WTC11 (cell line): ENCODE measurements at regions not wholly inside any gene's neighbourhood (a gene's known extent, or its start where the extent isn't known, plus 50 kb on each side); places are given as distances from the start of the nearest gene placed in this dataset.

Experiments used
- ATAC-seq: fragments of 200-7000 bp; cut with Tn5 transposase; 2 replicates; pipeline ENCODE4 v1.10.0; 2021; ENCODE audit warnings: mild to moderate bottlenecking, moderate library complexity
- CTCF ChIA-PET: fragments of 300-600 bp; sonication (Branson Sonifier 250); formaldehyde crosslinking; loops from one replicate; lab custom pipeline; 2021; ENCODE audit warnings: antibody characterized with exemption; lab: Charles Lee
- POLR2A ChIA-PET: fragments of 350-600 bp; sonication (Branson Sonifier 250); formaldehyde crosslinking; loops from one replicate; lab custom pipeline; 2021; ENCODE audit warnings: antibody characterized with exemption; lab: Charles Lee
- DNase-seq: peaks from one replicate; pipeline ENCODE4 v3.0.0; 2021; ENCODE audit warnings: low spot score
- H3K27ac Mint-ChIP-seq: 2 replicates; pipeline ENCODE4 v1.8.0; 2021; ENCODE audit warnings: mixed read lengths
- H3K27me3 Mint-ChIP-seq: 2 replicates; pipeline ENCODE4 v1.8.0; 2021; ENCODE audit warnings: low read depth, mild to moderate bottlenecking, moderate library complexity, mixed read lengths
- H3K36me3 Mint-ChIP-seq: 2 replicates; pipeline ENCODE4 v1.8.0; 2021; ENCODE audit warnings: mixed read lengths
- H3K4me1 Mint-ChIP-seq: 2 replicates; pipeline ENCODE4 v1.8.0; 2022; ENCODE audit warnings: mixed read lengths
- H3K4me3 Mint-ChIP-seq: 2 replicates; pipeline ENCODE4 v1.8.0; 2021; ENCODE audit warnings: mild to moderate bottlenecking, moderate library complexity, mixed read lengths
- H3K9me3 Mint-ChIP-seq: 2 replicates; pipeline ENCODE4 v1.8.0; 2021; ENCODE audit warnings: mixed read lengths
- AR ChIP-seq: fragments of 250-450 bp; sonication (Bioruptor Pico); IDR thresholded peaks from 2 replicates; pipeline ENCODE4 v1.9.0; 2021; ENCODE audit warnings: mild to moderate bottlenecking
- ARID4B ChIP-seq: sonication (generic); formaldehyde crosslinking; IDR thresholded peaks from 2 replicates; pipeline ENCODE4 v1.8.0; 2023; ENCODE audit warnings: missing genetic modification reagents, mild to moderate bottlenecking, borderline replicate concordance
- CBFB ChIP-seq: sonication (generic); formaldehyde crosslinking; IDR thresholded peaks from 2 replicates; pipeline ENCODE4 v1.8.1; 2022; ENCODE audit warnings: mild to moderate bottlenecking, low read depth, missing genetic modification reagents
- CREM ChIP-seq: sonication (generic); formaldehyde crosslinking; IDR thresholded peaks from 2 replicates; pipeline ENCODE4 v1.8.1; 2022; ENCODE audit warnings: mild to moderate bottlenecking, missing genetic modification reagents, moderate library complexity
- EMX1 ChIP-seq: fragments of 250-450 bp; sonication (Bioruptor Pico); IDR thresholded peaks from 2 replicates; pipeline ENCODE4 v1.8.0; 2021; ENCODE audit warnings: mild to moderate bottlenecking
- ETV6 ChIP-seq: sonication (generic); formaldehyde crosslinking; IDR thresholded peaks from 2 replicates; pipeline ENCODE4 v1.8.1; 2022; ENCODE audit warnings: mild to moderate bottlenecking, missing genetic modification reagents
- FOXJ3 ChIP-seq: sonication (generic); formaldehyde crosslinking; IDR thresholded peaks from 2 replicates; pipeline ENCODE4 v1.9.0; 2021; ENCODE audit warnings: missing genetic modification reagents, mild to moderate bottlenecking, borderline replicate concordance
- GABPB1 ChIP-seq: sonication (generic); formaldehyde crosslinking; IDR thresholded peaks from 2 replicates; pipeline ENCODE4 v1.8.1; 2023; ENCODE audit warnings: mild to moderate bottlenecking, missing genetic modification reagents
- GRHL2 ChIP-seq: fragments of 250-450 bp; sonication (Bioruptor Pico); IDR thresholded peaks from 2 replicates; pipeline ENCODE4 v1.8.0; 2022; ENCODE audit warnings: mild to moderate bottlenecking, moderate library complexity; ENCODE audit not compliant: insufficient replicate concordance, severe bottlenecking
- HMGA2 ChIP-seq: fragments of 250-450 bp; sonication (Bioruptor Pico); IDR thresholded peaks from 2 replicates; pipeline ENCODE4 v1.4.0; 2021; ENCODE audit warnings: mild to moderate bottlenecking, moderate library complexity
- MAX ChIP-seq: sonication (generic); formaldehyde crosslinking; IDR thresholded peaks from 2 replicates; pipeline ENCODE4 v1.8.0; 2022; ENCODE audit warnings: mild to moderate bottlenecking, missing genetic modification reagents
- NFYB ChIP-seq: sonication (generic); formaldehyde crosslinking; conservative IDR thresholded peaks from 2 replicates; pipeline ENCODE4 v1.8.0; 2022; ENCODE audit warnings: low read depth, missing genetic modification reagents
- SMAD3 ChIP-seq: sonication (generic); formaldehyde crosslinking; IDR thresholded peaks from 2 replicates; pipeline ENCODE4 v1.8.0; 2022; ENCODE audit warnings: missing genetic modification reagents, mild to moderate bottlenecking, borderline replicate concordance
- SOX15 ChIP-seq: fragments of 250-450 bp; sonication (Bioruptor Pico); IDR thresholded peaks from 2 replicates; pipeline ENCODE4 v1.9.0; 2021; ENCODE audit warnings: mild to moderate bottlenecking
- TCF7 ChIP-seq: sonication (generic); formaldehyde crosslinking; IDR thresholded peaks from 2 replicates; pipeline ENCODE4 v1.8.0; 2022; ENCODE audit warnings: mild to moderate bottlenecking, low read depth, missing genetic modification reagents, moderate library complexity
- TEAD1 ChIP-seq: sonication (generic); formaldehyde crosslinking; IDR thresholded peaks from 2 replicates; pipeline ENCODE4 v1.8.0; 2022; ENCODE audit warnings: mild to moderate bottlenecking, missing genetic modification reagents
- ZMAT4 ChIP-seq: fragments of 250-450 bp; sonication (Bioruptor Pico); IDR thresholded peaks from 2 replicates; pipeline ENCODE4 v1.9.0; 2021; ENCODE audit warnings: mild to moderate bottlenecking
- ZNF138 ChIP-seq: sonication (generic); formaldehyde crosslinking; conservative IDR thresholded peaks from 2 replicates; pipeline ENCODE4 v1.8.1; 2022; ENCODE audit warnings: mild to moderate bottlenecking, moderate library complexity, missing genetic modification reagents
- ZNF281 ChIP-seq: sonication (generic); formaldehyde crosslinking; IDR thresholded peaks from 2 replicates; pipeline ENCODE4 v1.8.0; 2023; ENCODE audit warnings: mild to moderate bottlenecking, missing genetic modification reagents
- ZNF416 ChIP-seq: fragments of 250-450 bp; sonication (Bioruptor Pico); IDR thresholded peaks from 2 replicates; pipeline ENCODE4 v1.9.0; 2021; ENCODE audit warnings: mild to moderate bottlenecking, inconsistent platforms
- ZNF512 ChIP-seq: sonication (generic); formaldehyde crosslinking; IDR thresholded peaks from 2 replicates; pipeline ENCODE4 v1.8.1; 2022; ENCODE audit warnings: missing genetic modification reagents, borderline replicate concordance
- ZNF671 ChIP-seq: fragments of 250-450 bp; sonication (Bioruptor Pico); IDR thresholded peaks from 2 replicates; pipeline ENCODE4 v1.8.0; 2021; ENCODE audit warnings: mild to moderate bottlenecking

- Mint-ChIP-seq H3K4me1 (peaks cover 7% of the 10 kb centered on the region), H3K27ac (no peak overlapping the region), H3K36me3 (no peaks in the 10 kb centered on the region), H3K4me3 (no peak overlapping the region), H3K27me3 (no peaks in the 10 kb centered on the region), H3K9me3 (no peaks in the 10 kb centered on the region)
- DNase-seq = no peak
- no peak for ATAC-seq
- no peak for TF ChIP-seq HMGA2 (CRISPR knock-in tag)
- TF ChIP-seq GABPB1 (CRISPR knock-in tag) = no peak
- TF ChIP-seq MAX = no peak
- TF ChIP-seq ZNF281 (CRISPR knock-in tag) = no peak
- no peak for TF ChIP-seq ZNF671 (CRISPR knock-in tag)
- TF ChIP-seq EMX1 = no peak
- no peak for TF ChIP-seq ETV6
- no peak for TF ChIP-seq ARID4B (CRISPR knock-in tag)
- no peak for TF ChIP-seq ZNF138 (CRISPR knock-in tag)
- TF ChIP-seq AR (CRISPR knock-in tag) = no peak
- no peak for TF ChIP-seq CREM
- no peak for TF ChIP-seq ZNF416 (CRISPR knock-in tag)
- no peak for TF ChIP-seq TCF7 (CRISPR knock-in tag)
- ChIA-PET CTCF (interaction anchor here (0.7 kb wide), 1 partner anchor 1409 kb away, joined by 3 read pairs; no protein-coding TSS in a partner anchor), POLR2A (no interaction called here)
Observed at GRCh38 chr2:57479981-57480380, 566.6 kb upstream of the VRK2 start.

- no peak for ATAC-seq
- no peak for TF ChIP-seq NFYB (CRISPR knock-in tag)
- no peak for TF ChIP-seq SOX15
- TF ChIP-seq ZNF512 (CRISPR knock-in tag) = no peak
- TF ChIP-seq CBFB (CRISPR knock-in tag) = no peak
- TF ChIP-seq FOXJ3 (CRISPR knock-in tag) = no peak
- no peak for TF ChIP-seq ZMAT4
- TF ChIP-seq GRHL2 (CRISPR knock-in tag) = no peak
- no peak for TF ChIP-seq HMGA2 (CRISPR knock-in tag)
- TF ChIP-seq TEAD1 (CRISPR knock-in tag) = no peak
- TF ChIP-seq SMAD3 (CRISPR knock-in tag) = no peak
- CTCF ChIA-PET = no interaction called here
Observed at GRCh38 chr2:57488061-57488460, 558.5 kb upstream of the VRK2 start.

More at GRCh38 chr2:57488061-57488460, 558.5 kb upstream of the VRK2 start:
- H3K4me1 Mint-ChIP-seq = no peaks in the 10 kb centered on the region
- no peak overlapping the region for H3K27ac Mint-ChIP-seq
- no peak for DNase-seq
- POLR2A ChIA-PET = no interaction called here
- no peaks in the 10 kb centered on the region for H3K36me3 Mint-ChIP-seq
- no peaks in the 10 kb centered on the region for H3K27me3 Mint-ChIP-seq
- H3K9me3 Mint-ChIP-seq = no peaks in the 10 kb centered on the region
- no peak overlapping the region for H3K4me3 Mint-ChIP-seq
